ENCODE measurements at regions not wholly inside any gene's neighbourhood (a gene's known extent, or its start where the extent isn't known, plus 50 kb on each side); places are given as distances from the start of the nearest gene placed in this dataset.

GRCh38 chr1:172917972-172918371 lies 132.8 kb downstream of the TNFSF18 start:
- no peak overlapping the region for H3K4me3 ChIP-seq (ENCODE audit: low read length in 2 of 2)
- no peak overlapping the region for H3K14ac ChIP-seq (ENCODE audit: low read length)
- no peak overlapping the region for H4K91ac ChIP-seq (ENCODE audit: low read depth, low read length, poor library complexity)
- H2AFZ ChIP-seq (ENCODE audit: low read length), result no peak overlapping the region
- no peak overlapping the region for H2BK120ac ChIP-seq (ENCODE audit: low read depth, low read length)
- no peak overlapping the region for H2BK12ac ChIP-seq (ENCODE audit: low read length)
- no peak overlapping the region for H2BK15ac ChIP-seq (ENCODE audit: low read length)
- H3K18ac ChIP-seq (ENCODE audit: low read length), result no peak overlapping the region
- no peak overlapping the region for H2BK5ac ChIP-seq (ENCODE audit: low read length)
- no peak overlapping the region for H3K27ac ChIP-seq (replicated peaks; ENCODE audit: low read length)
- DNase-seq (ENCODE audit: low spot score), result no peak
- H4K8ac ChIP-seq (ENCODE audit: low read depth, low read length), result no peak overlapping the region
- H3K36me3 ChIP-seq (replicated peaks in 1 of 2; ENCODE audit: control insufficient read depth in 2 of 2, insufficient read depth in 2 of 2, low read length in 2 of 2), result no peaks in the 10 kb centered on the region
- H3K4me2 ChIP-seq (ENCODE audit: insufficient read depth, low read length, poor library complexity, severe bottlenecking), result no peak overlapping the region
- WGBS, 2 donors (ENCODE audit: extremely low coverage in 2 of 2, insufficient read length in 2 of 2, insufficient replicate concordance in 1 of 2), result no CpG with 5 or more reads among the region's 2 CpGs
- no peak overlapping the region for H3K4ac ChIP-seq (ENCODE audit: low read length)
- no peaks in the 10 kb centered on the region for H3K27me3 ChIP-seq (ENCODE audit: control insufficient read depth in 3 of 3, insufficient read depth in 3 of 3, low read depth in 1 of 3, low read length in 3 of 3)
- H3K4me1 ChIP-seq (ENCODE audit: control insufficient read depth in 2 of 2, insufficient read depth in 1 of 2, low read depth in 1 of 2, low read length in 2 of 2), result no peaks in the 10 kb centered on the region
- no peak overlapping the region for H3K9ac ChIP-seq (ENCODE audit: low read depth, low read length, poor library complexity)
- no peaks in the 10 kb centered on the region for H3K79me1 ChIP-seq (ENCODE audit: low read depth, low read length)
- H3K9me3 ChIP-seq (replicated peaks in 1 of 2; ENCODE audit: control insufficient read depth in 2 of 2, insufficient read depth in 1 of 2, low read depth in 1 of 2, low read length in 2 of 2), result no peaks in the 10 kb centered on the region
- no peak overlapping the region for H2AK5ac ChIP-seq (ENCODE audit: low read depth, low read length)
- H3K23ac ChIP-seq (ENCODE audit: low read depth, low read length, poor library complexity), result no peak overlapping the region

GRCh38 chr1:172918478-172918877 lies 132.3 kb downstream of the TNFSF18 start:
- Histone ChIP-seq H3K14ac (ENCODE audit: low read length) (no peak overlapping the region), H3K23ac (ENCODE audit: low read depth, low read length, poor library complexity) (no peak overlapping the region), H2BK120ac (ENCODE audit: low read depth, low read length) (no peak overlapping the region), H3K9ac (ENCODE audit: low read depth, low read length, poor library complexity) (no peak overlapping the region), H3K79me1 (ENCODE audit: low read depth, low read length) (no peaks in the 10 kb centered on the region), H3K27ac (replicated peaks; ENCODE audit: low read length) (no peak overlapping the region), H3K27me3 (ENCODE audit: control insufficient read depth in 3 of 3, insufficient read depth in 3 of 3, low read depth in 1 of 3, low read length in 3 of 3) (no peaks in the 10 kb centered on the region), H2BK12ac (ENCODE audit: low read length) (no peak overlapping the region), H3K18ac (ENCODE audit: low read length) (no peak overlapping the region), H2BK15ac (ENCODE audit: low read length) (no peak overlapping the region), H3K9me3 (replicated peaks in 1 of 2; ENCODE audit: control insufficient read depth in 2 of 2, insufficient read depth in 1 of 2, low read depth in 1 of 2, low read length in 2 of 2) (no peaks in the 10 kb centered on the region), H3K4ac (ENCODE audit: low read length) (no peak overlapping the region), H3K36me3 (replicated peaks in 1 of 2; ENCODE audit: control insufficient read depth in 2 of 2, insufficient read depth in 2 of 2, low read length in 2 of 2) (no peaks in the 10 kb centered on the region), H3K4me2 (ENCODE audit: insufficient read depth, low read length, poor library complexity, severe bottlenecking) (no peak overlapping the region), H2BK5ac (ENCODE audit: low read length) (no peak overlapping the region), H4K91ac (ENCODE audit: low read depth, low read length, poor library complexity) (no peak overlapping the region), H2AFZ (ENCODE audit: low read length) (no peak overlapping the region), H2AK5ac (ENCODE audit: low read depth, low read length) (no peak overlapping the region), H3K4me3 (ENCODE audit: low read length in 2 of 2) (no peak overlapping the region), H3K4me1 (ENCODE audit: control insufficient read depth in 2 of 2, insufficient read depth in 1 of 2, low read depth in 1 of 2, low read length in 2 of 2) (no peaks in the 10 kb centered on the region), H4K8ac (ENCODE audit: low read depth, low read length) (no peak overlapping the region)
- no peak for DNase-seq (ENCODE audit: low spot score)
- no CpG with 5 or more reads among the region's 2 CpGs for WGBS, 2 donors (ENCODE audit: extremely low coverage in 2 of 2, insufficient read length in 2 of 2, insufficient replicate concordance in 1 of 2)

- H3K4ac ChIP-seq (ENCODE audit: low read length), result no peak overlapping the region
- no peak for DNase-seq (ENCODE audit: low spot score)
- H3K23ac ChIP-seq (ENCODE audit: low read depth, low read length, poor library complexity), result no peak overlapping the region
- H2BK12ac ChIP-seq (ENCODE audit: low read length), result no peak overlapping the region
- H3K18ac ChIP-seq (ENCODE audit: low read length), result no peak overlapping the region
- no peak overlapping the region for H2BK120ac ChIP-seq (ENCODE audit: low read depth, low read length)
- no peak overlapping the region for H4K8ac ChIP-seq (ENCODE audit: low read depth, low read length)
- H2BK15ac ChIP-seq (ENCODE audit: low read length), result no peak overlapping the region
- no peak overlapping the region for H3K9ac ChIP-seq (ENCODE audit: low read depth, low read length, poor library complexity)
- H3K27ac ChIP-seq (replicated peaks; ENCODE audit: low read length), result no peak overlapping the region
- no peak overlapping the region for H2BK5ac ChIP-seq (ENCODE audit: low read length)
- no peaks in the 10 kb centered on the region for H3K79me1 ChIP-seq (ENCODE audit: low read depth, low read length)
- no peak overlapping the region for H2AK5ac ChIP-seq (ENCODE audit: low read depth, low read length)
- no peak overlapping the region for H2AFZ ChIP-seq (ENCODE audit: low read length)
- H3K4me1 ChIP-seq (ENCODE audit: control insufficient read depth in 2 of 2, insufficient read depth in 1 of 2, low read depth in 1 of 2, low read length in 2 of 2), result no peaks in the 10 kb centered on the region
- H3K4me3 ChIP-seq (ENCODE audit: low read length in 2 of 2), result no peak overlapping the region
- H3K9me3 ChIP-seq (replicated peaks in 1 of 2; ENCODE audit: control insufficient read depth in 2 of 2, insufficient read depth in 1 of 2, low read depth in 1 of 2, low read length in 2 of 2), result no peaks in the 10 kb centered on the region
- no peak overlapping the region for H3K14ac ChIP-seq (ENCODE audit: low read length)
- no peaks in the 10 kb centered on the region for H3K36me3 ChIP-seq (replicated peaks in 1 of 2; ENCODE audit: control insufficient read depth in 2 of 2, insufficient read depth in 2 of 2, low read length in 2 of 2)
- H4K91ac ChIP-seq (ENCODE audit: low read depth, low read length, poor library complexity), result no peak overlapping the region
- H3K27me3 ChIP-seq (ENCODE audit: control insufficient read depth in 3 of 3, insufficient read depth in 3 of 3, low read depth in 1 of 3, low read length in 3 of 3), result no peaks in the 10 kb centered on the region
- no peak overlapping the region for H3K4me2 ChIP-seq (ENCODE audit: insufficient read depth, low read length, poor library complexity, severe bottlenecking)
- WGBS, 2 donors (ENCODE audit: extremely low coverage in 2 of 2, insufficient read length in 2 of 2, insufficient replicate concordance in 1 of 2), result no CpG with 5 or more reads among the region's 2 CpGs
These were observed 124.7 kb downstream of the TNFSF18 start for GRCh38 chr1:172926070-172926469.

GRCh38 chr1:172928412-172928811 lies 122.3 kb downstream of the TNFSF18 start:
- DNase-seq (ENCODE audit: low spot score), result no peak
- Histone ChIP-seq H3K14ac (ENCODE audit: low read length) (no peak overlapping the region), H3K18ac (ENCODE audit: low read length) (no peak overlapping the region), H2AK5ac (ENCODE audit: low read depth, low read length) (no peak overlapping the region), H3K4me3 (ENCODE audit: low read length in 2 of 2) (no peak overlapping the region), H3K4me2 (ENCODE audit: insufficient read depth, low read length, poor library complexity, severe bottlenecking) (no peak overlapping the region), H4K8ac (ENCODE audit: low read depth, low read length) (no peak overlapping the region), H3K4ac (ENCODE audit: low read length) (no peak overlapping the region), H3K9me3 (replicated peaks in 1 of 2; ENCODE audit: control insufficient read depth in 2 of 2, insufficient read depth in 1 of 2, low read depth in 1 of 2, low read length in 2 of 2) (no peaks in the 10 kb centered on the region), H2BK5ac (ENCODE audit: low read length) (no peak overlapping the region), H2BK120ac (ENCODE audit: low read depth, low read length) (no peak overlapping the region), H3K23ac (ENCODE audit: low read depth, low read length, poor library complexity) (no peak overlapping the region), H2AFZ (ENCODE audit: low read length) (no peak overlapping the region), H3K27ac (replicated peaks; ENCODE audit: low read length) (no peak overlapping the region), H3K27me3 (ENCODE audit: control insufficient read depth in 3 of 3, insufficient read depth in 3 of 3, low read depth in 1 of 3, low read length in 3 of 3) (no peaks in the 10 kb centered on the region), H2BK15ac (ENCODE audit: low read length) (no peak overlapping the region), H3K4me1 (ENCODE audit: control insufficient read depth in 2 of 2, insufficient read depth in 1 of 2, low read depth in 1 of 2, low read length in 2 of 2) (no peaks in the 10 kb centered on the region), H3K79me1 (ENCODE audit: low read depth, low read length) (no peaks in the 10 kb centered on the region), H3K9ac (ENCODE audit: low read depth, low read length, poor library complexity) (no peak overlapping the region), H3K36me3 (replicated peaks in 1 of 2; ENCODE audit: control insufficient read depth in 2 of 2, insufficient read depth in 2 of 2, low read length in 2 of 2) (no peaks in the 10 kb centered on the region), H2BK12ac (ENCODE audit: low read length) (no peak overlapping the region), H4K91ac (ENCODE audit: low read depth, low read length, poor library complexity) (no peak overlapping the region)
- no CpG with 5 or more reads among the region's 2 CpGs for WGBS, 2 donors (ENCODE audit: extremely low coverage in 2 of 2, insufficient read length in 2 of 2, insufficient replicate concordance in 1 of 2)
